ENCODE measurements at regions not wholly inside any gene's neighbourhood (a gene's known extent, or its start where the extent isn't known, plus 50 kb on each side); places are given as distances from the start of the nearest gene placed in this dataset.

DNA sequence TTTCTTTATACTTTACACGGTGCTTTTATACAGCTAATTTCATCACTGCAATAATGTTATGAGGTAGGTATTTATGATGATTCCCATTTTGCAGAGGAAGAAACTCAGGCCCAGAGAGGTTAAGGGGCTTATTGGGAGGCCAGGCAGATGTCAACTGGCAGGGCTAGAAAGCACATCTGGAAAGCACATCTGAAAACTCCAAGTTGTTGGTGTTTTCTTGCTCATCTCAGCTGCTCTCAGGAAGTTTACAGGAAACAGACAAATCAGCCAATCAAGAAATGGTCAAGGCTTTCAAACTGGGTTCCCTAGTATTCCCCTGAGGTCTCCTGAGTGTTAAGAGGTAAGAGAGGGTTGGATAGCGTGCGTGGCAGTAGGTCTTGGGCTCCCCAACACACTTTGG, 124.1 kb upstream of the MED13L start:
- TF ChIP-seq, protein P1, sequence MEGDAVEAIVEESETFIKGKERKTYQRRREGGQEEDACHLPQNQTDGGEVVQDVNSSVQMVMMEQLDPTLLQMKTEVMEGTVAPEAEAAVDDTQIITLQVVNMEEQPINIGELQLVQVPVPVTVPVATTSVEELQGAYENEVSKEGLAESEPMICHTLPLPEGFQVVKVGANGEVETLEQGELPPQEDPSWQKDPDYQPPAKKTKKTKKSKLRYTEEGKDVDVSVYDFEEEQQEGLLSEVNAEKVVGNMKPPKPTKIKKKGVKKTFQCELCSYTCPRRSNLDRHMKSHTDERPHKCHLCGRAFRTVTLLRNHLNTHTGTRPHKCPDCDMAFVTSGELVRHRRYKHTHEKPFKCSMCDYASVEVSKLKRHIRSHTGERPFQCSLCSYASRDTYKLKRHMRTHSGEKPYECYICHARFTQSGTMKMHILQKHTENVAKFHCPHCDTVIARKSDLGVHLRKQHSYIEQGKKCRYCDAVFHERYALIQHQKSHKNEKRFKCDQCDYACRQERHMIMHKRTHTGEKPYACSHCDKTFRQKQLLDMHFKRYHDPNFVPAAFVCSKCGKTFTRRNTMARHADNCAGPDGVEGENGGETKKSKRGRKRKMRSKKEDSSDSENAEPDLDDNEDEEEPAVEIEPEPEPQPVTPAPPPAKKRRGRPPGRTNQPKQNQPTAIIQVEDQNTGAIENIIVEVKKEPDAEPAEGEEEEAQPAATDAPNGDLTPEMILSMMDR (conservative IDR thresholded peaks at IDR 0.05; ENCODE audit: low read depth) = no peak
- ChIA-PET CTCF (no interaction called here), POLR2A (ENCODE audit: low non-redundant PET) (no interaction called here)
- no peak overlapping the region for H3K27ac ChIP-seq
- DNase-seq (ENCODE audit: low spot score) = no peak

DNA sequence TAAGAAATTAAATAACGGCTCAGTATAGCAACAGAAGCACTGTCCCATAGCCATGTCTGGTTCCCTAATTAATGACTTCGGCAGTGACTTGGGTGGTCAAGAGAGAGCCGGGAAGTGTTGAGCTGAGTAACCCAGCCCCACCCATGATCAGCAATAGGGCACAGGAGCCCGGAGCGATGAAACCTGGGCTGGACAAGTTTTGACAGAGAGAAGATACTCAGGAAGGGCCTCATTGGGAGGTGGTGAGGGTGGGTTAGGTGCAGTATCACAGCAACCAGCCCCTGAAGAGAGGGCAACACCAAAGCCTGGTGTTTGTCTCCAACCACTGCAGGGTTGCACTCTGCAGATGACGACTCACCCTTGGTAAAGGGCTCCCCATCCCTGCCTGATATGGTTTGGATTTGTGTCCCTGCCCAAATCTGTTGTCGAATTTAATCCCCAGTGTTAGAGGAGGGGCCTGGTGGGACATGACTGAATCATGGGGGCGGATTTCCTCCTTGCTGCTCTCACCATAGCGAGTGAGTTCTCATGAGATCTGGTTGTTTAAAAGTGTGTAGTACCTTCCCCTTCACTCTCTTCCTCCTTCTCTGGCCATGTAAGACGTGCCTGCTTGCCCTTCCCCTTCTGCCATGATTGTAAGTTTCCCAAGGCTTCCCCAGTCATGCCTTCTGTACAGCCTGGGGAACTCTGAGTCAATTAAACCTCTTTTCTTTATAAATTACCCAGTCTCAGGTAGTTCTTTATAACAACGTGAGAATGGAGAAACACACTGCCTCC, 124.9 kb upstream of the MED13L start:
- peak overlapping the region; percentile 17 for H3K27ac ChIP-seq
- TF ChIP-seq, protein P1 (conservative IDR thresholded peaks at IDR 0.05; ENCODE audit: low read depth) = no peak
- ChIA-PET POLR2A (ENCODE audit: low non-redundant PET) (no interaction called here), CTCF (interaction anchor here (0.5 kb wide), 1 partner anchor 84 kb away, joined by 3 read pairs; no protein-coding TSS in a partner anchor)
- DNase-seq (ENCODE audit: low spot score) = no peak

DNA sequence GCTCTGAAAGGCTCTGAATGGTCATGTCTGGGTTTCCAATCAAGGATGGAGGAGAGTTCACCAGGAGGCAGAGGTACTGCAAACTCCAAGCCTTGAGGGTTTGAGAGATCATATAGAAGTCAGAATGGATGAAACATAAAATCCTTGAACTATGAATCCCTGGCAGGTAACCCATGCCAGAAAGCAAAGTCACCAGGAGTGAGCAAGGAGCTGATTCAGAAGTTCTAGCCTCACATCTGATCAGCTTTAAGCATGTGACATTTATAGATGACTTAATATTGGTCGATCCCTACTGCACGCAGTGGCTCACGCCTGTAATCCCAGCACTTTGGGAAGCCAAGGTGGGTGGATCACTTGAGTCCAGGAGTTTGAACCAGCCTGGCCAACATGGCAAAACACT, 126.1 kb upstream of the MED13L start:
- TF ChIP-seq, protein P1 (conservative IDR thresholded peaks at IDR 0.05; ENCODE audit: low read depth) = no peak
- POLR2A ChIA-PET (ENCODE audit: low non-redundant PET) = no interaction called here
- no peak for DNase-seq (ENCODE audit: low spot score)
- CTCF ChIA-PET = no interaction called here
- H3K27ac ChIP-seq = no peak overlapping the region

DNA sequence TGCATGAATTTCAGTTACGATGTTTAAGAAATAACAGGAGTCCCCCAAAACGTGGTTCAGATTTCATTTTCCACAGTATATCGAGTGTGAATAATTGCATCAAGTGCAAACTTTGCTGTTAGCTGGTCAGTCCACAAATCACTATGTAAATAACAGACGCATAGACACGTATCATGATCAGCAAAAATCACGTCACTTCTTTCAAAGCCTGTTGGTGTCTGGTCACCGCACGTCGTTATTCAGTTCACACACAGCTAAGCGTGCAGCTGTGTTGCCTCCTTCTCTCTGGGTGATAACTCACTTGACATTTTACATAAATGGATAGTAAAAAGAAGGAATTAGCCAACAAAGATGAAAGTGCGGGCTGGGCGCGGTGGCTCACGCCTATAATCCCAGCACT, 126.8 kb upstream of the MED13L start:
- ChIA-PET CTCF (no interaction called here), POLR2A (ENCODE audit: low non-redundant PET) (no interaction called here)
- TF ChIP-seq, protein P1 (conservative IDR thresholded peaks at IDR 0.05; ENCODE audit: low read depth) = no peak
- H3K27ac ChIP-seq = no peak overlapping the region
- no peak for DNase-seq (ENCODE audit: low spot score)

DNA sequence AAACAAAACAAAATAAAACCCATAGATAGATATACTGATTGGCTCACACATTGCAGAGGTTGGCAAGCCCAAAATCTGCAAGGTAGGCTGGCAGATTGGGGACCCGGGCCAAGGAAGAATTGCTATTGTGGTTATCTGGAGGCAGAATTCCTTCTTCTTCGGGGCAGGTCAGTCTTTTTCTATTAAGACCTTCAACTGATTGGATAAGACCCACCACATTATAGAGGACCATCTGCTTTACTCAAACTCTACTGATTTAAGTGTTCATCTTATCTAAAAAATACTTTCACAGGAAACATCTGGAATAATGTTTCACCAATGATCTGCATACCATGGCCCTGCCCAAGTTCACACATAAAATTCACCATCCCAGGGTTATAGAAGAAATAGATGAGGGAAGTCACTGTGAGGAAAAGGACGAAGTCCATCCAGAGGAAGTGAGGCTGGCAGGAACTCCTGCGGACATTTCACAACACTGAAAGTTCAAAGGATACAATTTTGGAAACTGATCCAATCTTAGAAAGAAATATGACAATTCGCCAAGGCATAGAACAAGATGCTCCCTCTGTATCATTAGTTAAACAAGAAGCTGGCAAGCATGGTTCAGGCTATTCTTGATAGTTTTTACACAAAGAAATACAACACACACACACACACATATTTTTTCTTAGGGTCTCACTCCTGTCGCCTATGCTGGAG, 127.6 kb upstream of the MED13L start:
- H3K27ac ChIP-seq = no peak overlapping the region
- TF ChIP-seq, protein P1 (conservative IDR thresholded peaks at IDR 0.05; ENCODE audit: low read depth) = no peak
- CTCF ChIA-PET = no interaction called here
- DNase-seq (ENCODE audit: low spot score) = no peak
- POLR2A ChIA-PET (ENCODE audit: low non-redundant PET) = no interaction called here

DNA sequence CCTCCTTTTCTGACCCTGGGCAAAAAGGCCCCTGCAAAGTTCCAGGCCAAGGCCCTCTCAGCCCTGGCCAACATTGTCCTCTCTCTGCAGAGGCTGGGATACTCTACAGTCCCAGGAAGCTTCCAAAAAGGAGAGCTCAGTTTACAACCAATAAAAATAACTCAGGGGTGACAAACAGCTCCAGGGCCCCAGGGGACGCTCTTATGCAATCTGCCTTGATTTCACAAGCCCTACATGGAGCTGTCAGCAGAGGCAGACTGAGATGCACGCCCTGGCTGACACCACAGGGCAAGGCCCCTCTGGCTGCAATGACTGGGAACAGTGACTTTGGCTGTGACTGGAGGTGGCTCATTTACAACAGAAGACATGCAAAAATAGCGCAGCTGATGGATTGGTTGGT, 129.0 kb upstream of the MED13L start:
- ChIA-PET CTCF (interaction anchor here (0.6 to 1.4 kb wide), 3 partner anchors 10 to 795 kb away, joined by 3 to 4 read pairs (median 4); no protein-coding TSS in a partner anchor), POLR2A (ENCODE audit: low non-redundant PET) (no interaction called here)
- H3K27ac ChIP-seq = peak overlapping the region; percentile 51
- TF ChIP-seq, protein P1 (conservative IDR thresholded peaks at IDR 0.05; ENCODE audit: low read depth) = no peak
- peak; percentile 80 for DNase-seq (ENCODE audit: low spot score)
